NCI-H1930 (cell line): ENCODE measurements at regions not wholly inside any gene's neighbourhood (a gene's known extent, or its start where the extent isn't known, plus 50 kb on each side); places are given as distances from the start of the nearest gene placed in this dataset.
"Not testable (repeated sequence)": the region's sequence is repeated elsewhere in the genome, so short reads cannot be mapped to it uniquely, and the experiment has no call there.

Source experiments
- DNase-seq, 2 experiments: peaks; one replicate each; lab custom pipeline; 2025; lab: John Stamatoyannopoulos, UW

GRCh38 chr4:11120435-11120834 is 308.3 kb downstream of the HS3ST1 start:
- DNase-seq = no peak

GRCh38 chr4:11119474-11119873 is 309.2 kb downstream of the HS3ST1 start:
- no peak for DNase-seq

GRCh38 chr4:11118513-11118912 is 310.2 kb downstream of the HS3ST1 start:
- DNase-seq = no peak

DNA sequence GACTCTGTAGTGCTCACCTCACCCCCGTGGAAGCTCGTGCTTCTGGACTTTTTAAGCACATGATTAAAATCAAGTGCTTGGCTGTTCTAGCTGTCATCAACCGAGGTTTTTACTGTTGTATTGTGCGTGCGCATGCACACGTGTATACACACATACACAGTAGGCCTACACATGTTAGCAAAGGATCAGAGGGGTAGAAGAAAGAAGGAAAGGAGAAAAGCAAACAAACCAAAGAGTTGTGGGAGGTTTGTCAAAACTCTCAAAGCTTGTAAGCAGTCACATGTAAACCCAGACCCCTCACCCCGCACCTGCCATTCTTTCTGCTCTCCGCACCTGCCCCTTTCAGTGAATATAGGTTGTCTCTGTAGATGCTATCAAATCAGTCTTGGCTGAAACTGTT is 311.8 kb downstream of the HS3ST1 start:
- DNase-seq = no peak

GRCh38 chr4:11111876-11112275 is 316.8 kb downstream of the HS3ST1 start:
- DNase-seq = no peak

DNA sequence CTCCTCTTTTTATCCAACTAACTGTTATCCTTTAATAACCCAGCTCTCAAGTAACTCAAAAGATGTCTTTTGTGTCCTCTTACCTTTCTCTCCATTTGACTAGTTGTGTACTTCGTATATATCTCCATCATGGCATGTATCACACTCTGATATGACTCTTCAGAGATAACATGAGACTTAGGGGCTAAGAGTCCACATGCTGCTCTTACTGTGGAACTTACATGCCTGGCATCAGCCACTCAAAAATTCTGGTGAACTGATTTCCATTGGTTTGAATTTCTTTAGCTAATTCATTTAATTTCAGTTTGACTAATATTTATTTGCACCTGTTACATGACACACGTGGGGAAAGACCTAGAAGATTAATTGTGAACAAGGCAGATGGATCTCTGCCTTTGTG is 317.3 kb downstream of the HS3ST1 start:
- no peak for DNase-seq

DNA sequence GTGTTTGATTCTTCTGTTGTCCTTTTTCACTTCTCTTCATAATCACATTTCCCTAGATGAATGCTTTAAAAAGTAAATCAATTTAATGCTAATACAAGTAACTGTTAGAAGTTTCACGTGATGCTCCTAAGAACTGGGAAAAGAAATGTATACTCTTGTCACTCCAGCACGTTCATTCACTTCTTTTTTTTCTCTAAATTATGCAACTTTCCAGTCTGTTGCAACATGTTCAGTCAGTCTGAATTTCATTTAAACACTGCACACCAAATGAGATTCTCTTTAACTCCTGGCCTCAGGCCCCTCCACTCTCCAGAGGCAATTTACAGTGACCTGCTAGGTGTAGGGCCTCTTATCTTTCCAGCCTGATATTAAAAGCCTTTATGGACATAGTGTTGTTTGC is 321.9 kb downstream of the HS3ST1 start:
- no peak for DNase-seq

GRCh38 chr4:11106190-11106589 is 322.5 kb downstream of the HS3ST1 start:
- no peak for DNase-seq

DNA sequence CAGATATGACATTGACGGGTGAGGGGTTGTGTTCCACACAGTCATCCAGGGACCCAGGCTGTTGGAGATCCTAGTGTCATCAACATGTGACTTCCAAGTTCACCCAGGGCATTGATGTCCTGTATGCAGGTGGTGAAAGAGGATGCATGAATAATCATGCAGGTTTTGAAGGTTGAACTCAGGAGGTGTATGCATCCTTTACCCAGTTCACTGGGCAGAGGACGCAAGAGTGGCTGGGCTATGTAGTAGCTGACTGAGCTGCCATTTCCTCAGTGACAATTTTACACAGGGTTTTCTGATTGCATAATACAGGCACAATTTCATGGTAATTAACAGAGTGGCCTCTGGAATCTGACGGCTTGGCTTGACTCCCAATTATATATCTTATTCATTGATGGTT is 323.0 kb downstream of the HS3ST1 start:
- no peak for DNase-seq

GRCh38 chr4:11098461-11098860 is 330.2 kb downstream of the HS3ST1 start:
- DNase-seq = no peak

GRCh38 chr4:11097725-11098124 is 331.0 kb downstream of the HS3ST1 start:
- DNase-seq = no peak

DNA sequence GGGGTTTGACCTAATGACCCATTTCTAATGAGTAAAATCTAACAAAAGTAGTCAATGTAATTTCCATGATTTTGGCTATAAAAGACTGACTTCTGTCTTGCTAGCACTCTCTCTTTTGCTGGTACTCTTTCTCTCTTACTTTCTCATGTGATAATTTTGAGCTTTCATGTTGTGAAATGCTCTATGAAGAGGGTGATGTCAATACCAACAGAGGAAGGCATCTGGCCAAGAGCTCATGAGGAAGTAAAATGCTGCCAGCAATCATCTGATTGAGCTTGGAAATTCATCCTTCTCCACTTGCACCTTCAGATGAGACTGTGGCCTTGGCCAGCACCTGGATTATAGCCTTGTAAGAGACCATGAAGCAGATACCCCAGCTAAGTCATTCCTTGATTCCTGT is 347.7 kb downstream of the HS3ST1 start:
- DNase-seq = no peak

DNA sequence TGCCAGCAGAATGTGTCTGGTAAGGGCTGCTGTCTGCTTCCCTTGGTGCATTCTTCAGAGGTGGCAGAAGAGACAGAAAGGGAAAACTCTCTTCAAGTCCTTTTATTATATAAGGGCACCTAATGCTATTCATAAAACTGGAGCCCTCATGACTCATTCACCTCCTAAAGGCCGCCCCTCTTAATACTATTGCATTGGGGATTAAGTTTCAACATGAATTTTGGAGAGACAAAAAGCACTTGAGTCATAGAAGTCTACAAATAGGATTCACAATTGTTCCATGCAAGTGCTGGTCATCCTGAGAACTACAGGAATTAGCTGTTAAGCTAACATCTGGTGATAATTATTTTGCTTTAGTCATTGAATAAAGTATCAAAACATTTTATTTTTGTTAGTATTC is 349.5 kb downstream of the HS3ST1 start:
- DNase-seq = no peak

GRCh38 chr4:11074581-11075241 is 354.0 kb downstream of the HS3ST1 start:
- DNase-seq = no peak

- no peak for DNase-seq
Measured at GRCh38 chr4:11073621-11074051, 355.1 kb downstream of the HS3ST1 start.

GRCh38 chr4:11072999-11073398 is 355.7 kb downstream of the HS3ST1 start:
- DNase-seq = no peak

DNA sequence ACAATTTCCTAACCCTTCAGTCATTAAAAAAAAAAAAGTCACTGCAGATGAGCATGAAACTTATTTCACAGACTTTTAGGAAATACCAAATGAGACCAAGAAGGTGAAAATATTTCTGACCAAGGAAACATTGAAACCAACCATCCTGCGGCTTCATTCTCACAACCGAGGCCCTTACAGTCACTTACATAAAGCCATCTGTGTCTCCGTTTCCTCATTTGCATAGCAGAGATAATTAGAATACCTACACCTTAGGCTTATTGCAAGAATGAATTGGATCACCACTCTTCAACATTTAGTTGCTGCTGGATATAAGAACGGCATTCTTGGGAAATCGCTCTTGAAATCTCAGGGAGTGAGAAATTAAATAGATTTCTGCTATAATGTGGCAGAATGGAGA is 356.2 kb downstream of the HS3ST1 start:
- DNase-seq = no peak

DNA sequence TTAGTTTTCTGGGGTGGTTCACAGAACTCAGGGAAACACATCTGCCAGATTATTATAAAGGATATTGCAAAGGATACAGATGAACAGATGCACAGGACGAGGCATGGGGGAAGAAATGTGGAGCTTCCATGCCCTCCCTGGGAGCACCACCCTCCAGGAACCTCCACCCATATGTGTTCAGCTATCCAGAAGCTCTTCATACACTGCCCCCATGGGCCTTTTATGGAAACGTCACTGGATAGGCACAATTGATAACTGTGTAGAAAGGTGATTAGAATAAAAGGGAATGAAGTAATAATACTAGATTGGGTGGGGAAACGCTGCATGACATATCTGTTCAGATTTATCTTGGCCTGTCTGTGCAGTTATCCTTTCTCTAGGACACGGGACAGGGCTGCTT is 357.9 kb downstream of the HS3ST1 start:
- DNase-seq = no peak

GRCh38 chr4:11069581-11070211 is 359.0 kb downstream of the HS3ST1 start:
- no peak for DNase-seq

- DNase-seq = no peak
Measured at GRCh38 chr4:11069083-11069482, 359.6 kb downstream of the HS3ST1 start.

DNA sequence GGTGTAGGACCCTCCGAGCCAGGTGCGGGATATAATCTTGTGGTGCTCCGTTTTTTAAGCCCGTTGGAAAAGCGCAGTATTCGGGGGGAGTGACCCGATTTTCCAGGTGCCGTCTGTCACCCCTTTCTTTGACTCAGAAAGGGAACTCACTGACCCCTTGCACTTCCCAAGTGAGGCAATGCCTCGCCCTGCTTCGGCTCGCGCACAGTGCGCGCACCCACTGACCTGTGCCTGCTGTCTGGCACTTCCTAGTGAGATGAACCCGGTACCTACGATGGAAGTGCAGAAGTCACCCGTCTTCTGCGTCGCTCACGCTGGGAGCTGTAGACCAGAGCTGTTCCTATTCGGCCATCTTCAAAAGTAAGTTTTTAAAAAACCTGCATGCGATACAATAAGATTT is 362.1 kb downstream of the HS3ST1 start:
- not testable (repeated sequence) for DNase-seq

DNA sequence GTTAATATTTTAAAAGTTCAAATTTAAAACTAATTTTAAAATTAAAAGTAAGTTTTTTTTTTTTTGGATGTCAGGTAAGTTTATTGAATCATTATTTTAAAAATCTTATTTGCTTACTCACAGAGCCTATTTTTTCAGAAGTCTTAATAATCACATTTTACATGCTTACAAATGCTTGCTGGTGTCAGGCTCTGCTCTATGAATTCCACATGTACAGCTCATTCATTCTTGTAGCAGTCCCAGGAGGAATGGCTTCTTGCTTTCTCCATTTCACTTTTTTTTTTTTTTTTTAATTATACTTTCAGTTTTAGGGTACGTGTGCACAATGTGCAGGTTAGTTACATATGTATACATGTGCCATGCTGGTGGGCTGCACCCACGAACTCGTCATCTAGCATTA is 368.1 kb downstream of the HS3ST1 start:
- not testable (repeated sequence) for DNase-seq

- DNase-seq = not testable (repeated sequence)
Measured at GRCh38 chr4:11054937-11055336, 370.4 kb upstream of the CLNK start.

GRCh38 chr4:11053601-11054220 is 369.1 kb upstream of the CLNK start:
- no peak for DNase-seq
